HG03565 (cell line): ENCODE measurements at regions not wholly inside any gene's neighbourhood (a gene's known extent, or its start where the extent isn't known, plus 50 kb on each side); places are given as distances from the start of the nearest gene placed in this dataset.

Source experiments
- ATAC-seq: cut with Tn5 transposase; IDR thresholded peaks from one replicate; pipeline ENCODE4 v1.9.1; 2021; ENCODE audit warnings: mild to moderate bottlenecking, moderate library complexity; ENCODE audit not compliant: unreplicated experiment

GRCh38 chrX:126064901-126065541 lies 101.1 kb downstream of the DCAF12L2 start:
- ATAC-seq = no peak

GRCh38 chrX:126065901-126066660 lies 100.0 kb downstream of the DCAF12L2 start:
- no peak for ATAC-seq
